HCT116 (cell line): ENCODE measurements at regions not wholly inside any gene's neighbourhood (a gene's known extent, or its start where the extent isn't known, plus 50 kb on each side); places are given as distances from the start of the nearest gene placed in this dataset.

Experiments
- ATAC-seq: fragments of 200-7000 bp; cut with Tn5 transposase; 2 replicates; pipeline ENCODE4 v1.9.1; 2020; ENCODE audit warnings: mild to moderate bottlenecking, moderate library complexity
- BruUV-seq: library from RNA; stranded (reverse); fragments of 400-500 nt; replicated peaks from 2 replicates; lab custom pipeline; 2021; lab: Mats Ljungman, UMichigan
- CTCF ChIA-PET: fragments of 300-600 bp; sonication (Branson Sonifier 250); formaldehyde crosslinking; loops from one replicate; lab custom pipeline; 2021; ENCODE audit warnings: antibody characterized with exemption; lab: Charles Lee
- POLR2A ChIA-PET: fragments of 300-600, 350-600 bp; sonication (Branson Sonifier 250); formaldehyde crosslinking; loops from one replicate; lab custom pipeline; 2021; ENCODE audit warnings: antibody characterized with exemption; lab: Charles Lee
- RAD21 ChIA-PET, 2 experiments: fragments of 300-600 bp; sonication (Branson Sonifier 250); formaldehyde crosslinking; loops; one replicate each; lab custom pipeline; 2023; ENCODE audit warnings: low total read pairs in 2 of 2; ENCODE audit not compliant: uncharacterized antibody in 2 of 2, unreplicated experiment in 2 of 2, low non-redundant PET in 1 of 2; lab: Charles Lee
- DNase-seq: peaks from one replicate; pipeline ENCODE4 v3.0.0-alpha.2; 2010; ENCODE audit warnings: low read depth, low spot score
- H2AFZ ChIP-seq: fragments of 200-600 bp; shearing (Covaris generic), sonication (generic); 2 replicates; pipeline ENCODE4 v1.6.1; 2017; ENCODE audit warnings: low read depth, mixed run types, mixed read lengths, antibody characterized with exemption, low read length; ENCODE audit not compliant: poor library complexity, severe bottlenecking
- H3K27ac ChIP-seq: 2 replicates; pipeline ENCODE4 v1.5.1; 2012; ENCODE audit warnings: low read depth, low read length
- H3K27me3 ChIP-seq: fragments of 200-600 bp; sonication (generic); 2 replicates; pipeline ENCODE4 v1.6.1; 2016; ENCODE audit warnings: mixed run types, low read length, mixed read lengths; ENCODE audit not compliant: insufficient read depth
- H3K36me3 ChIP-seq, 2 experiments: fragments of 200-500 bp in 1 of 2; fragments of 200-600 bp in 1 of 2; sonication (Bioruptor generic) in 1 of 2; sonication (generic) in 1 of 2; 2 replicates each; pipeline versions ENCODE4 v1.5.1 to v1.6.1; 2014 to 2016; ENCODE audit warnings: low read length in 2 of 2, inconsistent platforms in 1 of 2, mixed read lengths in 1 of 2, mixed run types in 1 of 2; ENCODE audit not compliant: insufficient read depth in 2 of 2, control insufficient read depth in 1 of 2
- H3K4me1 ChIP-seq, 2 experiments: fragments of 200-600 bp in 1 of 2; sonication (generic) in 1 of 2; 2 replicates each; pipeline versions ENCODE4 v1.5.1 to v1.6.1; 2012 to 2017; ENCODE audit warnings: low read length in 2 of 2, inconsistent platforms in 1 of 2, mild to moderate bottlenecking in 1 of 2, mixed read lengths in 1 of 2, mixed run types in 1 of 2, moderate library complexity in 1 of 2; ENCODE audit not compliant: insufficient read depth in 2 of 2, control insufficient read depth in 1 of 2
- H3K4me2 ChIP-seq: fragments of 200-600 bp; sonication (generic); 2 replicates; pipeline ENCODE4 v1.6.1; 2017; ENCODE audit warnings: mixed run types, low read length, mixed read lengths
- H3K4me3 ChIP-seq, 2 experiments: fragments of 200-600 bp in 1 of 2; sonication (generic) in 1 of 2; replicated peaks in 1 of 2; 2 replicates each; pipeline ENCODE4 v1.5.1; 2011 to 2016; ENCODE audit warnings: low read length in 2 of 2, control low read depth in 1 of 2, low read depth in 1 of 2, mild to moderate bottlenecking in 1 of 2, mixed read lengths in 1 of 2, mixed run types in 1 of 2
- H3K79me2 ChIP-seq: fragments of 200-600 bp; sonication (generic); 2 replicates; pipeline ENCODE4 v1.6.1; 2017; ENCODE audit warnings: mild to moderate bottlenecking, mixed run types, low read length, moderate library complexity, mixed read lengths; ENCODE audit not compliant: insufficient read depth
- H3K9ac ChIP-seq: fragments of 200-600 bp; sonication (generic); 2 replicates; pipeline ENCODE4 v1.6.1; 2016; ENCODE audit warnings: low read length, mixed read lengths
- H3K9me2 ChIP-seq: fragments of 200-600 bp; sonication (generic), shearing (Covaris generic); 2 replicates; pipeline ENCODE4 v1.6.1; 2017; ENCODE audit warnings: mixed run types, mild to moderate bottlenecking, moderate library complexity; ENCODE audit not compliant: insufficient read depth
- H3K9me3 ChIP-seq, 2 experiments: fragments of 200-500 bp in 1 of 2; fragments of 200-600 bp in 1 of 2; sonication (Bioruptor generic) in 1 of 2; sonication (generic) in 1 of 2; 2 replicates each; pipeline ENCODE4 v1.6.1; 2014 to 2017; ENCODE audit warnings: low read length in 2 of 2, mixed read lengths in 2 of 2, inconsistent platforms in 1 of 2, low read depth in 1 of 2, mild to moderate bottlenecking in 1 of 2, mixed run types in 1 of 2, moderate library complexity in 1 of 2; ENCODE audit not compliant: control insufficient read depth in 1 of 2, insufficient read depth in 1 of 2
- H4K20me1 ChIP-seq: fragments of 200-600 bp; sonication (generic), shearing (Covaris generic); 2 replicates; pipeline ENCODE4 v1.6.1; 2017; ENCODE audit warnings: mixed run types, mild to moderate bottlenecking, moderate library complexity; ENCODE audit not compliant: insufficient read depth
- CBX3 ChIP-seq: IDR thresholded peaks from 2 replicates; pipeline ENCODE4 v1.6.1; 2012; ENCODE audit warnings: low read depth
- CEBPB ChIP-seq: IDR thresholded peaks from 2 replicates; pipeline ENCODE4 v1.6.1; 2012; ENCODE audit warnings: low read depth
- EGR1 ChIP-seq: IDR thresholded peaks from 2 replicates; pipeline ENCODE4 v1.6.1; 2012; ENCODE audit warnings: low read depth
- ELF1 ChIP-seq: IDR thresholded peaks from 2 replicates; pipeline ENCODE4 v1.6.1; 2012; ENCODE audit warnings: low read depth, borderline replicate concordance
- EZH2phosphoT487 ChIP-seq: fragments of 200-600 bp; IDR thresholded peaks from 2 replicates; pipeline ENCODE4 v1.6.1; 2018; ENCODE audit warnings: antibody characterized with exemption, borderline replicate concordance
- FOSL1 ChIP-seq: IDR thresholded peaks from 2 replicates; pipeline ENCODE4 v1.6.1; 2012; ENCODE audit warnings: low read depth
- POLR2AphosphoS5 ChIP-seq: IDR thresholded peaks from 2 replicates; pipeline ENCODE4 v1.6.1; 2011; ENCODE audit warnings: mild to moderate bottlenecking, low read depth, low read length, moderate library complexity
- RAD21 ChIP-seq: IDR thresholded peaks from 2 replicates; pipeline ENCODE4 v1.6.1; 2012; ENCODE audit warnings: low read depth, mild to moderate bottlenecking
- REST ChIP-seq: IDR thresholded peaks from 2 replicates; pipeline ENCODE4 v1.6.1; 2012; ENCODE audit warnings: low read depth
- SIN3A ChIP-seq: IDR thresholded peaks from 2 replicates; pipeline ENCODE4 v1.6.1; 2012; ENCODE audit warnings: low read depth
- SP1 ChIP-seq: IDR thresholded peaks from 2 replicates; pipeline ENCODE4 v1.6.1; 2012; ENCODE audit warnings: low read depth
- SRF ChIP-seq: IDR thresholded peaks from 2 replicates; pipeline ENCODE4 v1.6.1; 2012; ENCODE audit warnings: low read depth
- TCF7L2 ChIP-seq: IDR thresholded peaks from 2 replicates; pipeline ENCODE4 v1.7.0; 2011; ENCODE audit warnings: borderline replicate concordance, inconsistent platforms; ENCODE audit not compliant: insufficient read depth, insufficient read length; ENCODE audit errors: extremely low read depth
- ZBTB33 ChIP-seq: IDR thresholded peaks from 2 replicates; pipeline ENCODE4 v1.6.1; 2011; ENCODE audit warnings: mild to moderate bottlenecking, low read length, moderate library complexity; ENCODE audit not compliant: insufficient replicate concordance; ENCODE audit errors: extremely low read depth
- ZFX ChIP-seq: fragments of 450-650 bp; IDR thresholded peaks from 2 replicates; pipeline ENCODE4 v1.6.1; 2017
- intact Hi-C: fragments of 100-400 bp; cut with micrococcal nuclease; formaldehyde crosslinking; loops from 2 replicates; pipeline ENCODE4 v1.10.0; 2022

GRCh38 chr9:7729371-7730163 is 70.0 kb downstream of the DMAC1 start:
- no peak for DNase-seq
- ChIA-PET CTCF (no interaction called here), RAD21 (no interaction called here)
- Histone ChIP-seq H3K27me3 (peaks cover 5% of the 10 kb centered on the region; the same call in 1 of the 2 replicates), H3K4me3 (no peak overlapping the region), H3K9ac (no peak overlapping the region), H3K4me1 (no peaks in the 10 kb centered on the region)
- no TSS peak for BruUV-seq
- TF ChIP-seq ELF1 (no peak), POLR2AphosphoS5 (no peak), TCF7L2 (no peak), EZH2phosphoT487 (no peak), FOSL1 (no peak), RAD21 (no peak), REST (no peak), SIN3A (no peak), CBX3 (no peak), SP1 (no peak), ZBTB33 (no peak), EGR1 (no peak), CEBPB (no peak), SRF (no peak), ZFX (no peak)
- TF ChIP-seq, all 23 proteins: peak for 0
- Histone ChIP-seq H2AFZ (no peak overlapping the region), H3K9me3 (no peaks in the 10 kb centered on the region), H3K79me2 (no peaks in the 10 kb centered on the region), H3K36me3 (no peaks in the 10 kb centered on the region), H3K27ac (no peak overlapping the region), H3K9me2 (no peaks in the 10 kb centered on the region), H4K20me1 (no peaks in the 10 kb centered on the region), H3K4me2 (no peak overlapping the region)
- POLR2A ChIA-PET: no interaction called here
- intact Hi-C loops: no loop called here
- ATAC-seq: no peak
